ENCODE measurements at regions not wholly inside any gene's neighbourhood (a gene's known extent, or its start where the extent isn't known, plus 50 kb on each side); places are given as distances from the start of the nearest gene placed in this dataset.
"Not testable (repeated sequence)": the region's sequence is repeated elsewhere in the genome, so short reads cannot be mapped to it uniquely, and the experiment has no call there.

GRCh38 chr7:8347395-8347794 lies 85.4 kb upstream of the ICA1 start:
- TF ChIP-seq CTCF (IDR thresholded peaks at IDR 0.05; ENCODE audit: insufficient read depth, low read length); POLR2AphosphoS5 (IDR thresholded peaks at IDR 0.05; ENCODE audit: low read depth): not testable (repeated sequence)

Measured in HL-60 (cell line).